H1 (cell line): ENCODE measurements at regions not wholly inside any gene's neighbourhood (a gene's known extent, or its start where the extent isn't known, plus 50 kb on each side); places are given as distances from the start of the nearest gene placed in this dataset.

Source experiments
- KDM1A ChIP-seq: fragments of 200-600, 300-600 bp; sonication (generic); IDR thresholded peaks from 2 replicates; pipeline ENCODE4 v1.7.1; 2016; ENCODE audit warnings: mild to moderate bottlenecking, low read length, borderline replicate concordance
- ZNF274 ChIP-seq: IDR thresholded peaks from 2 replicates; pipeline ENCODE4 v1.7.0; 2012; ENCODE audit warnings: low read length, borderline replicate concordance; ENCODE audit errors: extremely low read depth

GRCh38 chr3:146664403-146664802 lies 59.3 kb upstream of the PLSCR5 start (continued):
- TF ChIP-seq ZNF274 (no peak), KDM1A (no peak)
